Endodermal cell (in vitro differentiated cells): ENCODE measurements at regions not wholly inside any gene's neighbourhood (a gene's known extent, or its start where the extent isn't known, plus 50 kb on each side); places are given as distances from the start of the nearest gene placed in this dataset.

Experiments
- DNase-seq: peaks from one replicate; pipeline ENCODE4 v3.0.0-alpha.2; 2017
- H3K27ac ChIP-seq: 2 replicates; pipeline ENCODE4 v1.5.1; 2013; ENCODE audit warnings: mild to moderate bottlenecking, low read depth, low read length, moderate library complexity
- H3K27me3 ChIP-seq: 2 replicates; pipeline ENCODE4 v1.6.1; 2013; ENCODE audit warnings: mild to moderate bottlenecking, low read length, moderate library complexity; ENCODE audit not compliant: insufficient read depth, control insufficient read depth, poor library complexity, severe bottlenecking
- H3K36me3 ChIP-seq: 2 replicates; pipeline ENCODE4 v1.7.0; 2013; ENCODE audit warnings: mild to moderate bottlenecking, low read length, moderate library complexity; ENCODE audit not compliant: control insufficient read depth, insufficient read depth
- H3K4me1 ChIP-seq: one replicate; pipeline ENCODE4 v1.7.0; 2013; ENCODE audit warnings: low read length; ENCODE audit not compliant: control insufficient read depth, insufficient read depth
- H3K4me3 ChIP-seq: 2 replicates; pipeline ENCODE4 v1.5.1; 2013; ENCODE audit warnings: mild to moderate bottlenecking, low read length, moderate library complexity
- H3K9ac ChIP-seq: 2 replicates; pipeline ENCODE4 v1.6.1; 2013; ENCODE audit warnings: mild to moderate bottlenecking, low read length, moderate library complexity; ENCODE audit not compliant: poor library complexity, severe bottlenecking; ENCODE audit errors: extremely low read depth
- H3K9me3 ChIP-seq: 2 replicates; pipeline ENCODE4 v1.6.1; 2013; ENCODE audit warnings: mild to moderate bottlenecking, low read length, moderate library complexity; ENCODE audit not compliant: control insufficient read depth
- H3K27ac Mint-ChIP-seq: 2 replicates; pipeline ENCODE4 v1.8.0; 2020; ENCODE audit warnings: mixed read lengths
- H3K27me3 Mint-ChIP-seq: 2 replicates; pipeline ENCODE4 v1.8.0; 2021; ENCODE audit warnings: mild to moderate bottlenecking, mixed read lengths; ENCODE audit not compliant: insufficient read depth
- H3K36me3 Mint-ChIP-seq: 2 replicates; pipeline ENCODE4 v1.8.0; 2020; ENCODE audit warnings: low read depth, mixed read lengths
- H3K4me1 Mint-ChIP-seq: 2 replicates; pipeline ENCODE4 v1.8.0; 2020; ENCODE audit warnings: mixed read lengths
- H3K4me3 Mint-ChIP-seq: 2 replicates; pipeline ENCODE4 v1.8.0; 2020; ENCODE audit warnings: mild to moderate bottlenecking, moderate library complexity, mixed read lengths
- H3K9me3 Mint-ChIP-seq: 2 replicates; pipeline ENCODE4 v1.8.0; 2020; ENCODE audit warnings: mild to moderate bottlenecking, mixed read lengths
- WGBS, 2 experiments: methylation state at CpG; one replicate each; pipeline versions ENCODE4 v1.1.5 to v1.1.7; 2013; ENCODE audit warnings: missing lambda C conversion rate in 2 of 2, mixed read lengths in 1 of 2; ENCODE audit not compliant: insufficient coverage in 1 of 2, insufficient read length in 1 of 2; 5-methylcytosine and 5-hydroxymethylcytosine counted together
- TF ChIP-seq, protein P1 (sequence below): fragments of 200-600 bp; sonication (generic); conservative IDR thresholded peaks from 2 replicates; pipeline ENCODE4 v1.5.0; 2021; ENCODE audit warnings: antibody characterized with exemption, mild to moderate bottlenecking

DNA sequence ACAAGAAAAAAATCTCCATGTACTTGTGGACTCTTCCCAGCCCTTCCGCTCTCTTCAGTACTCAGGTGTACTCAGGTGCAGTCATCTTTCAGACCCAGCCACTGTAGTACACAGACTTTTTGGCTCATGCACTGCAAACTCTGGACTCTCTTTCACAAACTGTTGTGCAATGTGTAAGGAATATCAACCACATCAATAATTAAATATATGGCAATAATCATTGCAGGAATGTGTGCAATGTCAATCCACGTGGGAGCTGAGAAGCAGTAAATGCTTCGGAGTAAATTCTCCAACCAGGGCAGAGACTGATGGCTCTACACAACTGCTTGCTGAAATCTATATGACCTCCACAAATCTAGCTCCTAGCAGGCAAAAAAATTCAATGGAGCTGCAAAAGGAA is 287.3 kb upstream of the COL8A1 start:
- no peaks in the 10 kb centered on the region for H3K27me3 ChIP-seq
- Mint-ChIP-seq H3K9me3 (no peaks in the 10 kb centered on the region), H3K4me1 (no peaks in the 10 kb centered on the region), H3K27ac (no peak overlapping the region), H3K4me3 (no peak overlapping the region), H3K27me3 (no peaks in the 10 kb centered on the region), H3K36me3 (no peaks in the 10 kb centered on the region)
- H3K9me3 ChIP-seq, result no peaks in the 10 kb centered on the region
- TF ChIP-seq, protein P1, sequence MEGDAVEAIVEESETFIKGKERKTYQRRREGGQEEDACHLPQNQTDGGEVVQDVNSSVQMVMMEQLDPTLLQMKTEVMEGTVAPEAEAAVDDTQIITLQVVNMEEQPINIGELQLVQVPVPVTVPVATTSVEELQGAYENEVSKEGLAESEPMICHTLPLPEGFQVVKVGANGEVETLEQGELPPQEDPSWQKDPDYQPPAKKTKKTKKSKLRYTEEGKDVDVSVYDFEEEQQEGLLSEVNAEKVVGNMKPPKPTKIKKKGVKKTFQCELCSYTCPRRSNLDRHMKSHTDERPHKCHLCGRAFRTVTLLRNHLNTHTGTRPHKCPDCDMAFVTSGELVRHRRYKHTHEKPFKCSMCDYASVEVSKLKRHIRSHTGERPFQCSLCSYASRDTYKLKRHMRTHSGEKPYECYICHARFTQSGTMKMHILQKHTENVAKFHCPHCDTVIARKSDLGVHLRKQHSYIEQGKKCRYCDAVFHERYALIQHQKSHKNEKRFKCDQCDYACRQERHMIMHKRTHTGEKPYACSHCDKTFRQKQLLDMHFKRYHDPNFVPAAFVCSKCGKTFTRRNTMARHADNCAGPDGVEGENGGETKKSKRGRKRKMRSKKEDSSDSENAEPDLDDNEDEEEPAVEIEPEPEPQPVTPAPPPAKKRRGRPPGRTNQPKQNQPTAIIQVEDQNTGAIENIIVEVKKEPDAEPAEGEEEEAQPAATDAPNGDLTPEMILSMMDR, result no peak
- no peak for DNase-seq
- H3K4me1 ChIP-seq, result no peaks in the 10 kb centered on the region
- no peak overlapping the region for H3K27ac ChIP-seq
- no peak overlapping the region for H3K4me3 ChIP-seq
- WGBS, 2 experiments, result 88 to 95% methylated on average over 3 of the region's 3 CpGs
- no peak overlapping the region for H3K9ac ChIP-seq
- H3K36me3 ChIP-seq, result no peaks in the 10 kb centered on the region

DNA sequence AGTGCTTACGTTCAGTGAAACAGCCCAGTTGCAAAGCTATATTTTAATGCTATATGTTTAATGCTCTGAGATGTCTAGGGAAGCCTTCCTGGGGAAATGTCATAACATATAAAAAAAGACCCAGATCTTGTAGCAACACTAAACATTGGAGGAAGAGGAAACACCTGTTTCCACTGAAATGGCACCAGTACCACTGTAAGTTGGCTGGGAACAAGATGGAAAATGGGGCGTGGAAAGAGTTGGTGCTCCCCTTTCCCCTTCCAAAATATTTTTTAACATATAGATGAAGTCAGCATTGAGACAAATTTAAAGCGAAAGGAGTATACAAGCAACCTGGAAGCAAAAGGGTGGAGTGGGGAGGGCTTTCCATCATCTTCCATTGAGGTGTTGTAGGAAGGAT is 289.9 kb upstream of the COL8A1 start:
- H3K27me3 Mint-ChIP-seq, result no peaks in the 10 kb centered on the region
- H3K9me3 Mint-ChIP-seq, result no peaks in the 10 kb centered on the region
- H3K9ac ChIP-seq, result no peak overlapping the region
- 94% methylated on average over 2 of the region's 3 CpGs; no CpG with 5 or more reads in 1 of the 2 experiments for WGBS, 2 experiments
- H3K36me3 Mint-ChIP-seq, result no peaks in the 10 kb centered on the region
- H3K4me1 ChIP-seq, result no peaks in the 10 kb centered on the region
- H3K27ac Mint-ChIP-seq, result no peak overlapping the region
- H3K4me3 ChIP-seq, result no peak overlapping the region
- H3K36me3 ChIP-seq, result no peaks in the 10 kb centered on the region
- no peak overlapping the region for H3K4me3 Mint-ChIP-seq
- H3K27ac ChIP-seq, result no peak overlapping the region
- H3K9me3 ChIP-seq, result no peaks in the 10 kb centered on the region
- TF ChIP-seq, protein P1, result no peak
- H3K4me1 Mint-ChIP-seq, result no peaks in the 10 kb centered on the region
- no peak for DNase-seq
- no peaks in the 10 kb centered on the region for H3K27me3 ChIP-seq

DNA sequence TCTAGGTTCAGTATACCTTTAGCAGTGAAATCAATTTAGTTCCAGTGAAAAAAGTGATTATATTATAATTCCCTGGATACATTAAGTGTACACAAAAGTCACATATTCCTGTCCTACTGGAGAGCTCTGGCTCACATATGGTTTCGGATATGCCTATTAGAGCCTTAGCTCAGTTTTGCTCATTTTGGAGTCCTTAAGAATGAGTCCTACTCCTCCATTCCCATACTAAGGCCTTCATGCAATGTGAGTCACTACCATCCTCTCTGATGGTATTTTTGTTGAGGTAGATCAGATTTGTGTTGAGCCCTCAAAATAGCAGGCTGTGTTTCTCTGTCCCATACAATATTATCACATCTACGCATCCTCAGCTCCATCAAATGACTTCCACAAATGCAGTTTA is 294.2 kb upstream of the COL8A1 start:
- H3K4me1 Mint-ChIP-seq, result no peaks in the 10 kb centered on the region
- 91% methylated on average over 1 of the region's 2 CpGs; no CpG with 5 or more reads in 1 of the 2 experiments for WGBS, 2 experiments

More for the DNA sequence above, 294.2 kb upstream of the COL8A1 start:
- H3K4me1 ChIP-seq, result no peaks in the 10 kb centered on the region
- no peaks in the 10 kb centered on the region for H3K27me3 ChIP-seq
- Mint-ChIP-seq H3K4me3 (no peak overlapping the region), H3K27me3 (no peaks in the 10 kb centered on the region), H3K9me3 (no peaks in the 10 kb centered on the region), H3K36me3 (no peaks in the 10 kb centered on the region), H3K27ac (no peak overlapping the region)
- no peak overlapping the region for H3K9ac ChIP-seq
- no peak overlapping the region for H3K27ac ChIP-seq
- no peaks in the 10 kb centered on the region for H3K36me3 ChIP-seq
- no peak overlapping the region for H3K4me3 ChIP-seq
- TF ChIP-seq, protein P1, result no peak
- no peaks in the 10 kb centered on the region for H3K9me3 ChIP-seq
- no peak for DNase-seq
